ENCODE measurements at regions not wholly inside any gene's neighbourhood (a gene's known extent, or its start where the extent isn't known, plus 50 kb on each side); places are given as distances from the start of the nearest gene placed in this dataset.

DNA sequence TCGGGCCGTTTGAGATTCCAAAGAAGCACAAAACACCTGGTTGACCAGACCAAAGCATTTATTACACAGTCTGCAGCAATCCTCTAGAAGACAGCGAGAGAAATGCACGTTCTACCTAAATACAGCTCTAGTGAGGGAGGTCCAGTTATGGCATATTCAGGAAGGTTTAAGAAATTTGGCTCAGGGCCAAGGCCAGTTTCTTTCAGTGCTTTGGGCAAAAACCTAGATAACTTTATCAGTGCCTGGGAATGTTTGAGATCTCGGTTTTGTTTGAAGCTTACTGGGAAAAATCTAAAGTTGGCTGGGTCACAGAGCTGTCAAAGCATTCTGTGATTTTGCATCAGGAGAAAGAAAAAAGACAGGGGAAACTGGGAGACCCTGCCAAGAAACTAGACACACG lies 514.0 kb upstream of the TMPRSS15 start:
- Histone ChIP-seq H3K4me1 (no peaks in the 10 kb centered on the region), H3K27me3 (no peaks in the 10 kb centered on the region), H3K36me3 (no peaks in the 10 kb centered on the region), H3K27ac (no peak overlapping the region), H3K4me3 (no peak overlapping the region), H3K9me3 (no peaks in the 10 kb centered on the region)
- TF ChIP-seq, protein P1, sequence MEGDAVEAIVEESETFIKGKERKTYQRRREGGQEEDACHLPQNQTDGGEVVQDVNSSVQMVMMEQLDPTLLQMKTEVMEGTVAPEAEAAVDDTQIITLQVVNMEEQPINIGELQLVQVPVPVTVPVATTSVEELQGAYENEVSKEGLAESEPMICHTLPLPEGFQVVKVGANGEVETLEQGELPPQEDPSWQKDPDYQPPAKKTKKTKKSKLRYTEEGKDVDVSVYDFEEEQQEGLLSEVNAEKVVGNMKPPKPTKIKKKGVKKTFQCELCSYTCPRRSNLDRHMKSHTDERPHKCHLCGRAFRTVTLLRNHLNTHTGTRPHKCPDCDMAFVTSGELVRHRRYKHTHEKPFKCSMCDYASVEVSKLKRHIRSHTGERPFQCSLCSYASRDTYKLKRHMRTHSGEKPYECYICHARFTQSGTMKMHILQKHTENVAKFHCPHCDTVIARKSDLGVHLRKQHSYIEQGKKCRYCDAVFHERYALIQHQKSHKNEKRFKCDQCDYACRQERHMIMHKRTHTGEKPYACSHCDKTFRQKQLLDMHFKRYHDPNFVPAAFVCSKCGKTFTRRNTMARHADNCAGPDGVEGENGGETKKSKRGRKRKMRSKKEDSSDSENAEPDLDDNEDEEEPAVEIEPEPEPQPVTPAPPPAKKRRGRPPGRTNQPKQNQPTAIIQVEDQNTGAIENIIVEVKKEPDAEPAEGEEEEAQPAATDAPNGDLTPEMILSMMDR (IDR thresholded peaks at IDR 0.05), result no peak
- TF ChIP-seq POLR2A (IDR thresholded peaks at IDR 0.05), result no peak
- TF ChIP-seq EP300 (IDR thresholded peaks at IDR 0.05), result no peak
- TF ChIP-seq POLR2AphosphoS5 (IDR thresholded peaks at IDR 0.05), result no peak
- no peak for ATAC-seq
- WGBS, 2 donors (ENCODE audit: low coverage in 1 of 2), result 54 to 64% methylated on average over 4 to 6 of the region's 6 CpGs

DNA sequence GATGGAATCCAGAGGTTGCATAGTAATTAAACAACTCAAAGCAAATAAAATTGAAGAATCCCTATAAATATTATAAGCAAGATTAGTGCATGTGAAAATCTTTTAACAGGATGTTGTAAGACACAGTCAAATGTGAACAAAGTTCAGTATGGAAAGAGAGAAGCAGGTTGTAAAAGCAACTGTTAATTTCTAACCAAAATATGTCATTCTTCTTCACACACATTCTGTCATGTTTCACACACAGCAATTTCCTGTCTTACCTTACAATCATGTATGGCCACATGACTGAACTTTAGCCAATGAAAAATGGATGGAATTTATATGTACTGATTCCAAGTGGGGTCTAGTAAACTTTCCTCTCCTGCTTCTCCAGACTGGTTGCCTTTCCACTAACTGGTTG lies 527.7 kb upstream of the TMPRSS15 start:
- no peaks in the 10 kb centered on the region for H3K27me3 ChIP-seq
- H3K4me1 ChIP-seq, result no peaks in the 10 kb centered on the region
- ATAC-seq, result no peak
- no peaks in the 10 kb centered on the region for H3K36me3 ChIP-seq
- no peak overlapping the region for H3K4me3 ChIP-seq
- TF ChIP-seq, protein P1 (IDR thresholded peaks at IDR 0.05), result no peak
- no peak for TF ChIP-seq POLR2AphosphoS5 (IDR thresholded peaks at IDR 0.05)
- TF ChIP-seq POLR2A (IDR thresholded peaks at IDR 0.05), result no peak
- TF ChIP-seq EP300 (IDR thresholded peaks at IDR 0.05), result no peak
- no peak overlapping the region for H3K27ac ChIP-seq
- H3K9me3 ChIP-seq, result no peaks in the 10 kb centered on the region

DNA sequence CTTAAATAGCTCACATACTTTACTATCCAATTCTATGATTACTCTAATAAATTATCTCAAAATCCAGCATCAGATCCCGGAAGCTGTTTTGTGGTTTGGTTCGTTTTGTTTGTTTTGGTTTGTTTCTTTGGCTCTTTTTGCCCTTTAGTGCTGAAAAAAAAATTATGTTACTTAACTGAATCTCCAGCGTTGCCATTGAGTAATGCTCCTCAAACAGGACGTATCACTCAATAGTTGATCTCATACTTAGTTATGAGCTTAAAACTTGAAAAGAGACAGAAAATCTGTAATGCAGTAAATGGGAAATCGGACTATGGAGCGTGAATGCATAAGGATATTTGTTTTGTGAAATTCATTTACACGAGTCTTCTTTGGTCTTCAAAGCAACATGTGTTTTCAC lies 533.8 kb upstream of the TMPRSS15 start:
- Histone ChIP-seq H3K9me3 (no peaks in the 10 kb centered on the region), H3K27ac (no peak overlapping the region), H3K27me3 (no peaks in the 10 kb centered on the region), H3K4me1 (no peaks in the 10 kb centered on the region), H3K36me3 (no peaks in the 10 kb centered on the region), H3K4me3 (no peak overlapping the region)
- no peak for ATAC-seq
- TF ChIP-seq EP300 (IDR thresholded peaks at IDR 0.05) (no peak), POLR2A (IDR thresholded peaks at IDR 0.05) (no peak), POLR2AphosphoS5 (IDR thresholded peaks at IDR 0.05) (no peak)
- TF ChIP-seq, protein P1 (IDR thresholded peaks at IDR 0.05), result no peak
- WGBS, 2 donors (ENCODE audit: low coverage in 1 of 2), result 78 to 94% methylated on average over 7 of the region's 7 CpGs

DNA sequence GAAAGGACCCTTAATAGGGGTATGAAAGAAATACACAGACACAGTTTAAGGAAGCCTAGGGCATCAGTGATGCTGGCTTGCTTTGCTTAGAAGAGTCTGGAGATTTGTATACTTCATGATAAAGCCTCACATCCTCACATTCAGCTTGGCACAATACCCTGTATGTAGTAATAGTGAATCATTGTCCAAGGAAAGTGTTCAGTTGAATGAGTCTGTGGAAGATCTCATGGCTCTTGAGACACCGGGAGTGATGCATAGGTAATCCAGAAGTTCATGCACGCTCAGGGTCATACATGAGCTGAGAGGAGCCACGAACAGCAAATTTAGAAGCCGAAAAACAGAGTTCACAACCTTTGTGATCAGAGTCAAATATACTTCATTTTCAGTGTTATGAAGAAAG lies 537.2 kb upstream of the TMPRSS15 start:
- ATAC-seq, result no peak
- WGBS, 2 donors (ENCODE audit: low coverage in 1 of 2), result 95 to 100% methylated on average over 1 to 4 of the region's 4 CpGs
- no peak overlapping the region for H3K27ac ChIP-seq
- no peaks in the 10 kb centered on the region for H3K27me3 ChIP-seq
- TF ChIP-seq POLR2A (IDR thresholded peaks at IDR 0.05) (no peak), EP300 (IDR thresholded peaks at IDR 0.05) (no peak), POLR2AphosphoS5 (IDR thresholded peaks at IDR 0.05) (no peak)
- TF ChIP-seq, protein P1 (IDR thresholded peaks at IDR 0.05), result no peak
- H3K9me3 ChIP-seq, result no peaks in the 10 kb centered on the region
- no peaks in the 10 kb centered on the region for H3K36me3 ChIP-seq
- no peaks in the 10 kb centered on the region for H3K4me1 ChIP-seq
- H3K4me3 ChIP-seq, result no peak overlapping the region

DNA sequence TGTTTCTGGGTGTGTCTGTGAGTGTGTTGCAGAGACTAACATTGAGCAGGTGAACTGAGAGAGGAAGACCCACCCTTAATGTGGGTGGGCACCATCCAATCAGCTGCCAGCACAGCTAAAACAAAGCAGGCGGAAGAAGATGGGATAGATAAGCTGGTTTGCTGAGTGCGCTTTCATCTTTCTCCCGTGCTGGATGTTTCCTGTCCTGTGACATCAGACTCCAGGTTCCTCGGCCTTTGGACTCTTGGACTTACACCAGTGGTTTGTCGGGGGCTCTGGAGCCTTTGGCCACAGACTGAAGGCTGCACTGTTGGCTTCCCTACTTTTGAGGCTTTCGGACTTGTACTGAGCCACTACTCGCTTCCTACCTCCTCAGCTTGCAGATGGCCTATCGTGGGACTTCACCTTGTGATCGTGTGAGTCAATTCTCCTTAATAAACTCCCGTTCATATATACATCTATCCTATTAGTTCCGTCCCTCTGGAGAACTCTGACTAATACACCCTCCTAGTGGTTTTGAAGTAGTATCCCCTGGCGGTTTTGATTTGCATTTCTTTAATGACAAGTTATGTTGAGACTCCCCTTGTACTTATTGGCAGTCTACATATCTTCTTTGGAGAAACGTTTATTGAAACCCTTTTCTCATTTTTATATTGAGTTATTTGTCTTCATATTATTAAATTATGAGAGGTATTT lies 546.6 kb upstream of the TMPRSS15 start:
- Histone ChIP-seq H3K27ac (no peak overlapping the region), H3K4me3 (no peak overlapping the region), H3K4me1 (no peaks in the 10 kb centered on the region), H3K27me3 (no peaks in the 10 kb centered on the region), H3K36me3 (no peaks in the 10 kb centered on the region), H3K9me3 (no peaks in the 10 kb centered on the region)
- no peak for ATAC-seq
- TF ChIP-seq, protein P1 (IDR thresholded peaks at IDR 0.05), result no peak
- TF ChIP-seq POLR2A (IDR thresholded peaks at IDR 0.05), result no peak
- no peak for TF ChIP-seq EP300 (IDR thresholded peaks at IDR 0.05)
- TF ChIP-seq POLR2AphosphoS5 (IDR thresholded peaks at IDR 0.05), result no peak
- 78 to 86% methylated on average over 4 to 13 of the region's 13 CpGs for WGBS, 2 donors (ENCODE audit: low coverage in 1 of 2)

Data from gastroesophageal sphincter (tissue), 4 donors.